PFSK-1 (cell line): ENCODE measurements at regions not wholly inside any gene's neighbourhood (a gene's known extent, or its start where the extent isn't known, plus 50 kb on each side); places are given as distances from the start of the nearest gene placed in this dataset.

Experiments
- FOXP2 ChIP-seq: optimal IDR thresholded peaks from 2 replicates; pipeline ENCODE3; 2011; ENCODE audit warnings: borderline replicate concordance, control low read depth, inconsistent platforms; ENCODE audit not compliant: insufficient read depth; ENCODE audit errors: extremely low read length, extremely low read depth
- POLR2AphosphoS5 ChIP-seq: IDR thresholded peaks from 2 replicates; pipeline ENCODE4 v1.6.1; 2012; ENCODE audit warnings: low read depth, mild to moderate bottlenecking, control low read depth, low read length, moderate library complexity
- SIN3A ChIP-seq: IDR thresholded peaks from 2 replicates; pipeline ENCODE4 v1.6.1; 2012; ENCODE audit warnings: mild to moderate bottlenecking, low read length, moderate library complexity, borderline replicate concordance; ENCODE audit not compliant: insufficient read depth
- TAF1 ChIP-seq: IDR thresholded peaks from 2 replicates; pipeline ENCODE4 v1.6.1; 2012; ENCODE audit warnings: low read length, control low read depth, borderline replicate concordance; ENCODE audit not compliant: insufficient read depth
- TF ChIP-seq, protein P1 (sequence below), 2 experiments: IDR thresholded peaks; 2 replicates each; pipeline versions ENCODE4 v1.6.1 to v1.8.0; 2011 to 2012; ENCODE audit warnings: low read depth in 2 of 2, low read length in 2 of 2, control low read depth in 1 of 2, inconsistent platforms in 1 of 2, mild to moderate bottlenecking in 1 of 2, moderate library complexity in 1 of 2; ENCODE audit not compliant: insufficient read depth in 1 of 2

- TF ChIP-seq SIN3A (no peak), FOXP2 (no peak), POLR2AphosphoS5 (no peak), TAF1 (no peak)
- TF ChIP-seq, protein P1, sequence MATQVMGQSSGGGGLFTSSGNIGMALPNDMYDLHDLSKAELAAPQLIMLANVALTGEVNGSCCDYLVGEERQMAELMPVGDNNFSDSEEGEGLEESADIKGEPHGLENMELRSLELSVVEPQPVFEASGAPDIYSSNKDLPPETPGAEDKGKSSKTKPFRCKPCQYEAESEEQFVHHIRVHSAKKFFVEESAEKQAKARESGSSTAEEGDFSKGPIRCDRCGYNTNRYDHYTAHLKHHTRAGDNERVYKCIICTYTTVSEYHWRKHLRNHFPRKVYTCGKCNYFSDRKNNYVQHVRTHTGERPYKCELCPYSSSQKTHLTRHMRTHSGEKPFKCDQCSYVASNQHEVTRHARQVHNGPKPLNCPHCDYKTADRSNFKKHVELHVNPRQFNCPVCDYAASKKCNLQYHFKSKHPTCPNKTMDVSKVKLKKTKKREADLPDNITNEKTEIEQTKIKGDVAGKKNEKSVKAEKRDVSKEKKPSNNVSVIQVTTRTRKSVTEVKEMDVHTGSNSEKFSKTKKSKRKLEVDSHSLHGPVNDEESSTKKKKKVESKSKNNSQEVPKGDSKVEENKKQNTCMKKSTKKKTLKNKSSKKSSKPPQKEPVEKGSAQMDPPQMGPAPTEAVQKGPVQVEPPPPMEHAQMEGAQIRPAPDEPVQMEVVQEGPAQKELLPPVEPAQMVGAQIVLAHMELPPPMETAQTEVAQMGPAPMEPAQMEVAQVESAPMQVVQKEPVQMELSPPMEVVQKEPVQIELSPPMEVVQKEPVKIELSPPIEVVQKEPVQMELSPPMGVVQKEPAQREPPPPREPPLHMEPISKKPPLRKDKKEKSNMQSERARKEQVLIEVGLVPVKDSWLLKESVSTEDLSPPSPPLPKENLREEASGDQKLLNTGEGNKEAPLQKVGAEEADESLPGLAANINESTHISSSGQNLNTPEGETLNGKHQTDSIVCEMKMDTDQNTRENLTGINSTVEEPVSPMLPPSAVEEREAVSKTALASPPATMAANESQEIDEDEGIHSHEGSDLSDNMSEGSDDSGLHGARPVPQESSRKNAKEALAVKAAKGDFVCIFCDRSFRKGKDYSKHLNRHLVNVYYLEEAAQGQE (IDR thresholded peaks at IDR 0.05; ENCODE audit: insufficient read depth in 1 of 2, low read depth in 2 of 2, low read length in 2 of 2): no peak
Measured at GRCh38 chr6:12508553-12508952, 208.0 kb upstream of the PHACTR1 start.

- TF ChIP-seq FOXP2 (no peak), TAF1 (no peak), SIN3A (no peak), POLR2AphosphoS5 (no peak)
- TF ChIP-seq, protein P1 (IDR thresholded peaks at IDR 0.05; ENCODE audit: insufficient read depth in 1 of 2, low read depth in 2 of 2, low read length in 2 of 2): no peak
Measured at GRCh38 chr6:12509060-12509459, 207.5 kb upstream of the PHACTR1 start.

DNA sequence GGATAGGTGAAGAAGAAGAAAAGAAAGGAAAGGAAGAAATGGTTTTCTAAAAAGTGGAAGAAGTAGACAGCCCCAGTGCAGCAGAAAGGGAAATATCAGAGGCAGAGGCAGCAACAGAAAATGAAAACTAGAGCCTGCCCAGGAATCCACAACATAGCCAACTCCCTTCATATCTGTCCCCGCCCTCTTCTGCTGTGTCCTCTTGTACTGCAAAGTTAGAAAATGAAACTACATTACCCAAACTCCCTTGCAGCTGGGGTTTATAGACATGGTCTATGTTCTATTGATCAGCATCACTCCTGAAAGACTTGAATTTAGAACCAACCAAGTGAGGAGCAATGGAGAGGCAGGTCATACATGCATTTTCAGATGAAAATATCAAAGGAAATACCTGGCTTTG lies 200.5 kb upstream of the PHACTR1 start:
- TF ChIP-seq SIN3A (no peak), POLR2AphosphoS5 (no peak), FOXP2 (no peak), TAF1 (no peak)
- TF ChIP-seq, protein P1 (IDR thresholded peaks at IDR 0.05; ENCODE audit: insufficient read depth in 1 of 2, low read depth in 2 of 2, low read length in 2 of 2): no peak

DNA sequence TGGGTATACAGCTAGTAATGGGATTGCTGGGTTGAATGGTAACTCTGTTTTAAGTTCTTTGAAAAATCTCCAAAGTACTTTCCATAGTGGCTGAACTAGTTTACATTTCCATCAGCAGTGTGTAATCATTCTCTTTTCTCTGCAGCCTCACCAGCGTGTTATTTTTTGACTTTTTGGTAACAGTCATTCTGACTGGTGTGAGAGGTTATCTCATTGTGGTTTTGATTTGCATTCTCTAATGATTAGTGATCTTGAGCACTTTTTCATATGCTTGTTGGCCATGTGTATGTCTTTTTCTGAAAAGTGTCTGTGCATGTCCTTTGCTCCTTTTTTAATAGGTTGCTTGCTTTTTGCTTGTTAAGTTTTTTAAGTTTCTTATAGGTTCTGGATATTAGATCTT lies 194.2 kb upstream of the PHACTR1 start:
- TF ChIP-seq FOXP2 (no peak), TAF1 (no peak), POLR2AphosphoS5 (no peak), SIN3A (no peak)
- TF ChIP-seq, protein P1 (IDR thresholded peaks at IDR 0.05; ENCODE audit: insufficient read depth in 1 of 2, low read depth in 2 of 2, low read length in 2 of 2): no peak

DNA sequence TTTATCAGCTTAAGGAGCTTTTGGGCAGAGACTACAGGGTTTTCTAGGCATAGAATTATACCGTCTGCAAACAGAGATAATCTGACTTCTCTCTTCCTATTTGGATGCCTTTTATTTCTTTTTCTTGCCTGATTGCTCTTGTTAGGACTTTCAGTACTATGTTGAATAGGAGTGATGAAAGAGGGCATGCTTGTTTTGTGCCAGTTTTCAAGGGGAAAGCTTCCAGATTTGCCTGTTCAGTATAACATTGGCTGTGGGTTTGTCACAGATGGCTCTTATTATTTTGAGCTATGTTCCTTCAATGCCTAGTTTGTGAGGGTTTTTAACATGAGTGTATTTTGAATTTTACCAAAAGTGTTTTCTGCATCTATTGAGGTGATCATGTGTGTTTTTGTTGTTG lies 192.8 kb upstream of the PHACTR1 start:
- no peak for TF ChIP-seq SIN3A
- TF ChIP-seq TAF1: no peak
- no peak for TF ChIP-seq POLR2AphosphoS5
- TF ChIP-seq, protein P1 (IDR thresholded peaks at IDR 0.05; ENCODE audit: insufficient read depth in 1 of 2, low read depth in 2 of 2, low read length in 2 of 2): no peak
- no peak for TF ChIP-seq FOXP2
